Cardiac septum (tissue), 1 donor: ENCODE measurements at regions not wholly inside any gene's neighbourhood (a gene's known extent, or its start where the extent isn't known, plus 50 kb on each side); places are given as distances from the start of the nearest gene placed in this dataset.
"Not testable (repeated sequence)": the region's sequence is repeated elsewhere in the genome, so short reads cannot be mapped to it uniquely, and the experiment has no call there.

Source experiments
- DNase-seq: peaks from one replicate; pipeline ENCODE4 v3.0.0-alpha.2; 2020; ENCODE audit warnings: low spot score
- intact Hi-C: fragments of 100-400 bp; cut with DNase I; formaldehyde crosslinking; loops from one replicate; pipeline ENCODE4 v1.14.0; 2022
- donor health status: DM: no; HTN: no; CAD: no.

DNA sequence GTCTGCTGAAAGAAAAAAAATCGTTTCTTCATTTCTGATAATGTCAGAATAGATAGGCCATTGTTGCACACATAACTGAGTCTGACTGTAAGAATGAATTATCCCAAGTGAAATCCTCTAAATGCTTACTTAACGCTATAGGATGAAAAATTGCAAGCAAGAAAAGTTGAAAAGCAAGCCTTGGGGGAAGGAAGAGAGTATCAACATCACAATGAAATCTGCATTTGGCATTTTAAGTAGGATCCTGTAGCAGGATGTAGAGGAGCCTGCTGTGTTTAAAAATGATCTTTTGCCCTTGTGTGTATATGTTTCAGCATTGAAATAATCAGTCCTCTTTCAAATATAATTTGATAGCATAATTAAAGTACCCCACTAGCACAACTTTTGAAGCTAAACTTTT, 464.3 kb upstream of the ZNF337 start:
- intact Hi-C loops, DNase-seq: not testable (repeated sequence)

DNA sequence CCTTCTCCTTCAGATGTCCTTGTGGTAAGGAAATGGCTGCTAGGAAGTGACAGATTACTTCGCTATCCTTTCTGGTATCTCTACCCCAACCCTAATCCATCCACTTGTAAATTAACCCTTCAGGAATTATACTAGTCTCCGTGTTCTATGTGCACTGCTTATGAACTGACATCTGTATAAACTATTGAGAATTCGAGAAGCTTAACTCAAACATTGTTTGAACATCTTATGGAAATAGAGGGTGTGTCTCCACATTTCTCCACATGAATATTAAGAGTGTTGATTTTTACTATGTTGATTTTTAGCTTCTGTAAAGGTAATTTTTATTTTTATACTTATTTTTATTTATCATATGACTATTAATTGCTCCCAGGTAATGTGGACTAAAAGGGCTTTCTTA, 457.6 kb upstream of the ZNF337 start:
- no peak for DNase-seq
- intact Hi-C loops, result no loop called here

DNA sequence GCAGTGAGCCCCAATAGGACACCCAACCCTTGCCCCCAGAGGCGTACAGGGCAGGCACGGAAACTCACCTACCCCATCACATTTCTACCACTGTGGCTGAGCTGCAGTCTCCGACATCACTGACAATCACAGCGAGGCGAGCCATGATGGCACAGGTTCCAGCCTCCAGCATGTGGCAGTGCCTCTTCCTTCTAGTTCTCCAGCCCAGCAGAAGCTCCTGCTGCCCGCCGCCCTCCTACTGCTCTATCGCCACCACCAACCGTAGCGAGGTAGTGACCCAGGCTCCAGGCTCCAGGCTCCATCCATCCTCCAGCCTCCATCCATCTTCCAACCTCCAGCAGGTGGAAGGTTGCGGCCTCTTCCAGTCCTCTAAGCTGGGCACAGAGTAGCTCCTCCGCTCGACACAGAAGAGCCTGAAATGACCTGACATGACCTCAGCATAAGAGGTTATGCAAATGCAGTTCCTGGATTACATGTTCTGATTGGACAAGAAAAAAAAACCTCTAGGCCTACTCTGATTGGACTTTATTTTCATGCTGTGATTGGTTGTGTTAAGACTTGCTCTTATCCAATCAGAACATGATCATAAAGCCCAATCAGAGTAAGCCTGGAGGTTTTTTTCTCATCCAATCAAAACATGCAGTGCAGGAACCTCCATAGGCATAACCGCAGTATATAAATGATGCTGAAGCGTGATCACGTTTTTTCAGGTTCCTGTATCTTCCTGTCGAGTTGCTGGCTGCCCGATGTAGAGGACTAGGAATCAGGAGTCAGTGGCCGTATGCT, 438.9 kb upstream of the ZNF337 start:
- intact Hi-C loops, result no loop called here
- no peak for DNase-seq

DNA sequence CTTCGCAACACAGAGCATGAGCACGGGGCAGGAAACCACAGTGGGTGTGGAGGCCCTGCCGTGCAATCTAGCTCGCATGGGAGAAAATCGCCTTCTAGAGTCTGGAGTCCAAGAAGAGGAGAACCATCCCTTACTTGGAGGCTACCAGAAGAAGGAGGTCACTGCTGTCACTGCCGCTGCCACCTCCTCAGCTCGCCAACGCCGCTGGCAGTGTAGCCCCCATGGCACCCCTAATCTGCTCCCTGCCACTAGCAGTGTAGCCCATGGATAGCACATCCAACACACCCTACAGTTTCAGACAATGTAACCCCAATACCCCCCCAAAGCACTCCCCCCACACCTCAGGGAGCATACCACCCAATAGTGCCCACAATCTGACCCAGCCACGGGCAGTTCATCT, 438.0 kb upstream of the ZNF337 start:
- DNase-seq, result no peak
- intact Hi-C loops, result no loop called here

DNA sequence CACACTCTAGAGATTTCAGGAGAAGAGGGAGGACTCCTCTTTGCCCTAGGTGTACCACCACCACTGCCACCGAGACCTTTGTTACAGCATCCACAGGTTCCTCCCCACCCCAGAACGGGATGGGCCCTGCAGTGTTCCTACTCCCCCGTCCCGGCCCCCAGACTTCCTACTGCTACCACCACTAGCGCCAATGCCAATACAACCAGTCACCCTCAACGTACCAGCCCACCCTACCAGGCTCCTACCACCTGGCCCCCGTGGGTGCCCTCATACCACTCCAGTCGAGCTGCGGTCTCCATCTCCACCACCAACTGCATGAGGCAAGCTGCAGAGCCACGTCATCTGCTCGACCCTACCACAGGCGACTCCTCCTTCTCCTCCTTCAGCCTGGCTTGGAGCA, 437.1 kb upstream of the ZNF337 start:
- DNase-seq, intact Hi-C loops: not testable (repeated sequence)

DNA sequence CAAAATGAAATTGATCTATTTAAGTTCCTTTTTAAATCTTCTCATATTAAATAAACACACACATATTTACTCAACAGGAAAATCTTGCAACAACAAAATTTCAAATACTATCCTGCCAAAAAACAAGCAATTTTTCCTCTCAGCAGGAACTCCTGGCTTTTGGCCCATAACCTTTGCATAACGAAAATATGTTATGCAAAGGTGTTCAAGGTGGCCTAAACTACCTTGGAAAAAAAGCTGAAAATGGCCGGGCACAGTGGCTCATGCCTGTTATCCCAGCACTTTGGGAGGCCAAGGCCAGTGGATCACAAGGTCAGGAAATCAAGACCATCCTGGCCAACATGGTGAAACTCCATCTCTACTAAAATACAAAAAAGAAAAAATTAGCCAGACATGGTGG, 424.3 kb upstream of the ZNF337 start:
- intact Hi-C loops, DNase-seq: not testable (repeated sequence)

DNA sequence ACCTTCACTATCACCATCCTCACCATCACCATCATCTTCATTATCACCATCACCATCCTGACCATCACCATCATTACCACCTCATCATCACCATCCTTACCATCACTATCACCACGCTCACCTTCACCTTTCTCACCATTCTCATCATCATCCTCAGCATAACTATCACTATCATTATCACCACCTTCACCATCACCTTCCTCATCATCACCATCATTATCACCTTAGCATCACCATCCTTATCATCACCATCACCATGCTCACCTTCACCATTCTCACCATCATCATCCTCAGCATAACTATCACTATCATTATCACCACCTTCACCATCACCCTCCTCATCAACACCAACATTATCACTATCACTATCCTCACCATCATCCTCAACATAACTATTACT, 397.8 kb upstream of the ZNF337 start:
- intact Hi-C loops, result not testable (repeated sequence)

DNA sequence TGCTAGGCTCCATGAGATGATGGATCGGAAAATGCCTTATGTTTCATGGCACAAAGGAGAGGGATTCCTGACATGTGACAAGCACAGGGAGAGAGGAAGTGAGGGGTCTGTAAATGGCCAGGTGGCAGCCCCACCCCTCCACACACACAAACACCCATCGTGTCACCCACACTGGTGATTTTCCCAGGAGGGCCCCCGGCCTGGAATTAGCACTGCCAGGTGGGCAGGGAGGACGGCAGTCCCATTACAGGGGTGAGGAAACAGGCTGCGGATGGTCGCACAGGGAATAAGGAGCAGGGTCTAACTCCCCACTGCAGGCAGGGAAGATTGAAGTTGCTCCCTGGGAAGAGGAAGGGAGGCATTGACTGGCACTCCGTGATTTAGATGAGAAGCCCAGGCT, 395.3 kb upstream of the ZNF337 start:
- DNase-seq, intact Hi-C loops: not testable (repeated sequence)

More for the DNA sequence above, 397.8 kb upstream of the ZNF337 start:
- not testable (repeated sequence) for DNase-seq

DNA sequence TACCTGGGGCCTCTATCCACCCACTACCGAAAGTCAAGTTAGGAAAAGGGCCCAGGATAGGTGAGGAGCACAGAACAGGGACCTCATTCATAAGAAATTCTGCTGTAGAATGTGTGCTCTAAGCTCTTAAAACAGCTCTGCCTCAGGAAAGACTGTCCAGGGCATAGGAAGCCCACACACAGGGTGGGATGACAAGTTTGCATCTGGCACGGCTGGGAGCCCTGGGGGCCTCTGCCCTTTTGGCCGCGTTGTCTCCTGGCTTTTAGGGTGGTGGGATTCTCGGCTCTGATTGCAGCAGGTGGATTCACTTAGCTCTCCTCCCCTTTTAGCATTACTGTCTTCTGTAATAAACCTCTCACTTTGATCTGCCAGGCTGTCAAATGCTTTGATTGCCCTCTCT, 389.5 kb upstream of the ZNF337 start:
- intact Hi-C loops, DNase-seq: not testable (repeated sequence)

DNA sequence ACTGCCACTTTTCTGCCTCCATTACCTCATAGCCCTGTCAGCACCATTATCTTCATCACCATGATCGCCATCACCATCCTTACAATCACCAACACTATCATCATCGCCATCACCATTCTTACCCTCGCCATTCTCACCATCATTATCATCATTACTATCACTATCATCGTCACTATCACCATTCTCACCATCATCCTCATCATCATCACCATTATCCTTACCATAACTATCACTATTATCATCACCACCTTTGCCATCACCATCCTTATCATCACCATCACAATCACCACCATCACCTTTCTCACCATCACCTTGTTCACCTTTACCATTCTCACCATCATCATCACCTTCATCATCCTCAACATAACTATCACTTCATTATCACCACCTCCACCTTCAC, 377.3 kb upstream of the ZNF337 start:
- DNase-seq, intact Hi-C loops: not testable (repeated sequence)

DNA sequence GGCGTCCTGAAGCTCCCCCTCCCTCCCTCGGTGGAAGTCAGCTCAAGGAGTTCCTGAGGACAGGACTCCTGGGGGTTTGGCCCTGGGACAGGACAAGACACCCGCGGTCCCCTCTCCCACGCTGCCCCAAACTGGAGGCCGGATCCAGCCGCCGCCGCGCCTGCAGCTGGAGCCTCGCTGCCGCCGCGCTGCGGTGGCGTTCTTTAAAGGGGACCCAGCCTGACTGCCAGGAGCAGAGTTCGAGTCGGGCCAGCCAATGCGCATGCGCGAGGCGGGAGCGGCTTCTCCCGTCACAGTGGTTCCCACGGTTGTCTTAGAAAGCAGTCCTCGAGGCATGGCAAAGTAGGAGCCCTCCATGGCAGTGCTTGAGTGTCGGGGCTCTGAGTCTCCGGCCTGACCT, 362.7 kb upstream of the ZNF337 start:
- intact Hi-C loops, DNase-seq: not testable (repeated sequence)

DNA sequence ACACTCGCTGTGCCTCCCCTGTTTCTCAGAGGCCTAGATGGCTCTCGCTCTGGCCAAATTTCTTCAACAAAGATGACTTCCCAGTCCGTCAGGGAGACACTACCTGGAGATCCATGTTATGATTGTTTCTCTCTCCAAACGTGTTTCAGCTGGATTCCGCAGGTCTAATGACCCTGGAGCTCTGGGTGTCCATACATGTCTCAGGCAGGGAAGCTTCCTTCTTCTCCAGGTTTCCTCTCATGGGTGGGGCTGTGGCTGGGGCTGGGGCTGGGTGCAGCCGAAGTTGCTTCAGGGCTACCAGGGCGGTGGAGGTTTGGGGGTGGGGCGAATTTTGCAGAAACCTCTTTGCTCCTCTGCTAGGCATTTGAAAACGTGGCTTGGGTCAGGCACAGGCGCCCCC, 361.8 kb upstream of the ZNF337 start:
- intact Hi-C loops, DNase-seq: not testable (repeated sequence)

DNA sequence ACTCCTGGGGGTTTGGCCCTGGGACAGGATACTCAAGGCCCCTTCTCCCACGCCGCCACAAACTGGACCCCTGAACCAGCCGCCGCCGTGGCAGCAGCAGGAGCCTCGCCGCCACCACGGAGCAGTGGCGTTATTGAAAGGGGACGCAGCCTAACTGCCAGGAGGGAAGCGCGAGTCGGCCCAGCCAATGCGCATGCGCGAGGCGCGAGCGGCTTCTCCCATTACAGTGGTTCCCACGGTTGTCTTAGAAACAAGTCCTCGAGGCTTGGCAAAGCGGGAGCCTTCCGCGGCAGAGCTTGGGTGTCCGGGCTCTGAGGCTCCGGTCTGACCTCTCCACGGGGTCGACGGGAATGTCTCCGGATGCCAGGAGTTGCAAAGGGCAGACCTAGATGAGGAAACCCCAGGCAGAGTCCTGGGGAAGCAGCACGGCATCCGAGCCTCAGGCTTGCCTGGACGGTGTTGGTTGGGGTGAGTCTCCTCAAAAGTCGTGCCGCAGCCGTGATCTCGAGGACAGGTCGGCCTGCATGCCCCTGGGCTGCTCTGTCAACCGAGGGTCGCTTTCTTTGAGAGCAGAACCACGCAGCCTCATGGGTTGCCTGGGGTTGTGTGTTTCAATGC, 360.6 kb upstream of the ZNF337 start:
- DNase-seq, intact Hi-C loops: not testable (repeated sequence)

DNA sequence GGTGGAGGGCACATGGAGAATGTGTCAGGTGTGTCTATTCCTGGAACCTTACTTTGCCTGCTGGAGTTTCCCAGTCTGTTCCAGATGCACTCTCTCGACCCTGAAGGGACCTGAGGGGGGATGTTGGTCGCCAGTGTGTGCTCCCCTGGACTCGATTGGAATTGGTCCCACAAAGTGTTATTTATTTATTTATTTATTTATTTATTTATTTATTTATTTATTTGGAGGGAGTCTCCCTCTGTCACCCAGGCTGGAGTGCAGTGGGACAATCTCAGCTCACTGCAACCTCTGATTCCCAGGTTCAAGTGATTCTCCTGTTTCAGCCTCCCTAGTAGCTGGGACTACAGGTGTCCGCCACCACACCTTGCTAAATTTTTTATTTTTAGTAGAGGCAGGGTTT, 329.1 kb upstream of the ZNF337 start:
- intact Hi-C loops, DNase-seq: not testable (repeated sequence)

DNA sequence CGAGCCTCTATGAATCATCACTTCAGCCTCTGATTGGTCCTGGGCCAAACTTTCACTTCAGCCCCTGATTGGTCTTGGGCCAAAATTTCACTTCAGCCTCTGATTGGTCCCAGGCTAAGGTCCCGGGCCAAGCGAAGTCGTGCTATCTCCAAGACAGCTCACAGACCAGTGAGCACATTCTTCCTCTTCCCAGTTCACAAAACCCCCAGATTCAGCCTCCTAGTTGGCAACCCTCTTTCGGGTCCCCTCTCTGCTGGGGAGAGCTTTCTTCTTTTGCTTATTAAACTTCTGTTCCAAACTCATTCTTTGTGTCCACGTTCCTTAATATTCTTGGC, 314.3 kb upstream of the ZNF337 start:
- DNase-seq, intact Hi-C loops: not testable (repeated sequence)

DNA sequence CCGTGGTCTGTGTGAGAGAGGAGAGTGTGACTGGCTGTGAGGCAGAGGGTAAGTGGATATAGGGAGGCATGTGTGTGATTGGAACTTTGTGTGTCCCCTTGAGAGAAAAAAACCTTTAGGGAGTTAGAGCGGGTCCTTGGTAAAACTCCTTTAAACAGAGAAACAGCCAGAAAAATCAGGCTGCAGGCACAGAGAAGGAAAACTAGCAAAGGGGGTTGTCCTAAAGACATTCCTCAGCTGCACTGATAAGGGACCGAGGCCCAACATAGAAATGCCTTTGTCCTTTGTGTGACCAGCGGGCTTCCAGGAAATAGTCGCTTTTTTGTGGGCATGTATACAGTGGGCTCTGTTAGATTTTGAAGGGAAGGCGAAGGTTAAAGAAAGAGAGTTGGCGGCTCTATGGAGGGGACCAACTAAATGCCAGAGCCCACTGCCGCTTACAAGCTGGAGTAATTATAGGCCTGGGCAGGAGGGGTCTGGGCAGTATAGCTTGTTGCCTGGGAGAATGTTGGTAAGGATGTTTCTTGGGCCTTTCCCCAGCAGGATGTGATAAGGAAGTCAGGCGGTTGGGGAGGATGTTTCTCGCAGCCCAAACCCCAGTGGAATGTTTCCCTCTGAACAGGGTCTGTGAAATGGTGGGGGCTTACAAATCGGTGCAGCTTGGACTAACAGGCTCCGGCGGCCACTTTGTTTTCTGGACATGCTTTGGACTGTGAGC, 313.7 kb upstream of the ZNF337 start:
- intact Hi-C loops, DNase-seq: not testable (repeated sequence)

DNA sequence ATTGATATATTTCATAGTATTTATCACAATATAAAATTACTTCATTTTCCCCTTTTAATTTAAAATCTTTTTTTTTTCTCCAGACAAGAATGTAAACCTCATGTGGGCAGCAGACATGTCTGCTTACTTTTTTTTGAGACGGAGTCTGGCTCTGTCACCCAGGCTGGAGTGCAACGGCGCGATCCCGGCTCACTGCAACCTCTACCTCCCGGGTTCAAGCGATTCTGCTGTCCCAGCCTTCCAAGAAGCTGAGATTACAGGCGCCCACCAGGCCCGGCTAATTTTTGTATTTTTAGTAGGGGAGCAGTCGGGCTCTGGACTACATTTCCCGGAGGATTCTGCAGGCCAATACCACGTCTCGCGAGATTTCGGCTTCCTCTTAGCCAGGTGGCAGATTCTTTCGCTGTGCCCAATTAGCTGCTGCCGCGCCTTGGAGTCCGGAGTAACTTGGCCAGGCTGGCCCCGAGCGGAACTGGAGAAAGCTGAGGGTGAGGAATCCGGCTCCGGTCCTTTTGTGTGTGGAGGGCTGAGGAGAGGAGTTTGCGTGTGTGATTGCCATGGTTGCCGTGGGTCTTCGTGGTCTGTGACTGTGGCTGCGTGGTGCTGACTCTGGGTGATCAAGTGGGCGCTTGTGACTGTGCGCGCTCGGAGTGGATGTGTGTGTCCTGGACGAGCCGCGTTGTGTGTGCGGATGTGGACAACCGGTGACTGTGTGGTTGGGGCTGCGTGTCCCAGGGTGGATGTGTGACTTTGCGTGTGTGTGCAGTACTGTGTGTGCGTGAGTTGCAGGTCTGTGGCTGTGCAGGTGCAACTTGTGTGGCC, 313.0 kb upstream of the ZNF337 start:
- intact Hi-C loops, result not testable (repeated sequence)

DNA sequence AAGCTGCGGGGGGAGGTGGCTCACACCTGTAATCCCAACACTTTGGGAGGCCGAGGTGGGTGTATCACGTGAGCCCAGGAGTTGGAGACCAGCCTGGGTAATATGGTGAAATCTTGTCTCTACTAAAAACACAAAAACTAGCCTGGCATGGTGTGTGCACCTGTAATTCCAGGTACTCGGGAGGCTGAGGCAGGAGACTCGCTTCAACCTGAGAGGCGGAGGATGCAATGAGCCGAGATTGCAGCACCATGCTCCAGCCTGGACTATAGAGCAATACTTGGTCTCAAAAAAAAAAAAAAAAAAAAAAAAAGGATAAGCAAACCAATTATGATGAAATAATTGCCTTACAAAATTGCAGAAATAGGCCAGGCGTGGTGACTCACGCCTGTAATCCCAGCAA, 311.4 kb upstream of the ZNF337 start:
- intact Hi-C loops, DNase-seq: not testable (repeated sequence)

More for the DNA sequence above, 313.0 kb upstream of the ZNF337 start:
- peak; percentile 92 for DNase-seq

DNA sequence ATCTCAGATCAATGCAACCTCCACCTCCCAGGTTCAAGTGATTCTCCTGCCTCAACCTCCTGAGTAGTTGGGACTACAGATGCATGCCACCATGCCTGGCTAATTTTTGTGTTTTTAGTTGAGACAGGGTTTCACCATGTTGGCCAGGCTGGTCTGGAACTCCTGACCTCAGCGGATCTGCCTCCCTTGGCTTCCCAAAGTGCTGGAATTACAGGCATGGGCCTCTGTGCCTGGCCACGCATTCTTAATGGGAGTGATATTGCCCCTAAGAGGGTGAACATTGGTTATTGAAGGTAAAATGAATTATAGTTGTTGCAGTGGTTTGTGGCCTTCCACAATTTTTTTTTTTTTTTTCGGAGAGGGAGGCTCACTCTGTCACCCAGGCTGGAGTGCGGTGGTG, 309.5 kb upstream of the ZNF337 start:
- DNase-seq, intact Hi-C loops: not testable (repeated sequence)

DNA sequence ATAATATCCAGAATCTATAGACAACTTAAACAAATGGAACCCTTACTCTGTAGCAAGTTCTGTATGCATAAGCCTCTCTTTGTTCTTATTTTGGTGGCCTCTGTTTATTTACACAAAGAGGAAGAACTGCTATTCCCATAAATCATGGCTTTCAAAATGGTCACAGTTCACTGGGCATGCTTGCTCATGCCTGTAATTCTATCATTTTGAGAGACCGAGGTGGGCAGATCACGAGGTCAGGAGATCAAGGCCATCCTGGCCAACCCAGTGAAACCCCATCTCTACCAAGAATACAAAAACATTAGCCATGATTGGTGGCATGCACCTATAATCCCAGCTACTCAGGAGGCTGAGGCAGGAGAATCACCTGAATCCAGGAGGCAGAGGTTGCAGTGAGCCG, 307.3 kb upstream of the ZNF337 start:
- intact Hi-C loops, DNase-seq: not testable (repeated sequence)
